GM23338 (cell line): ENCODE measurements at regions not wholly inside any gene's neighbourhood (a gene's known extent, or its start where the extent isn't known, plus 50 kb on each side); places are given as distances from the start of the nearest gene placed in this dataset.

Experiments
- ATAC-seq: fragments of 200-7000 bp; cut with Tn5 transposase; 3 replicates; pipeline ENCODE4 v1.9.1; 2020
- DNase-seq: peaks from one replicate; pipeline ENCODE4 v3.0.0-alpha.2; 2015; ENCODE audit warnings: low spot score
- H2AFZ ChIP-seq: fragments of 200-600 bp; sonication (generic); 2 replicates; pipeline ENCODE4 v1.8.0; 2016; ENCODE audit warnings: antibody characterized with exemption, mild to moderate bottlenecking, moderate library complexity
- H3F3A ChIP-seq: fragments of 200-600 bp; sonication (generic); replicated peaks from 2 replicates; pipeline ENCODE4 v1.8.0; 2017; ENCODE audit warnings: antibody characterized with exemption, mixed run types, low read depth
- H3K27ac ChIP-seq: fragments of 200-600 bp; sonication (generic); 2 replicates; pipeline ENCODE4 v1.6.1; 2016; ENCODE audit warnings: low read depth
- H3K27me3 ChIP-seq: fragments of 200-600 bp; sonication (generic); 2 replicates; pipeline ENCODE4 v1.8.0; 2016; ENCODE audit warnings: mild to moderate bottlenecking, mixed run types, moderate library complexity; ENCODE audit not compliant: insufficient read depth
- H3K36me3 ChIP-seq: fragments of 200-600 bp; sonication (generic); 2 replicates; pipeline ENCODE4 v1.8.0; 2016; ENCODE audit warnings: mild to moderate bottlenecking; ENCODE audit not compliant: insufficient read depth
- H3K4me1 ChIP-seq: fragments of 200-600 bp; sonication (generic); 2 replicates; pipeline ENCODE4 v1.8.0; 2016; ENCODE audit warnings: mild to moderate bottlenecking, moderate library complexity; ENCODE audit not compliant: insufficient read depth
- H3K4me2 ChIP-seq: fragments of 200-600 bp; sonication (generic); 2 replicates; pipeline ENCODE4 v1.7.1; 2017; ENCODE audit warnings: mixed run types
- H3K4me3 ChIP-seq: fragments of 200-600 bp; sonication (generic); 2 replicates; pipeline ENCODE4 v1.6.1; 2016; ENCODE audit warnings: mixed run types
- H3K79me2 ChIP-seq: fragments of 200-600 bp; sonication (generic); replicated peaks from 2 replicates; pipeline ENCODE4 v1.8.0; 2017; ENCODE audit warnings: mild to moderate bottlenecking; ENCODE audit not compliant: insufficient read depth
- H3K9me2 ChIP-seq: fragments of 200-600 bp; sonication (generic); 2 replicates; pipeline ENCODE4 v1.8.0; 2017; ENCODE audit not compliant: insufficient read depth
- H4K20me1 ChIP-seq: fragments of 200-600 bp; sonication (generic); replicated peaks from 2 replicates; pipeline ENCODE4 v1.8.0; 2017; ENCODE audit warnings: mild to moderate bottlenecking; ENCODE audit not compliant: insufficient read depth
- H3K27ac Mint-ChIP-seq: 2 replicates; pipeline ENCODE4 v1.8.0; 2020; ENCODE audit warnings: inconsistent platforms, mild to moderate bottlenecking, moderate library complexity, mixed read lengths
- H3K27me3 Mint-ChIP-seq: 3 replicates; pipeline ENCODE4 v1.8.0; 2022; ENCODE audit warnings: low read depth, mild to moderate bottlenecking, moderate library complexity, mixed read lengths, inconsistent platforms; ENCODE audit not compliant: insufficient read depth, poor library complexity
- H3K36me3 Mint-ChIP-seq: 3 replicates; pipeline ENCODE4 v1.8.0; 2021; ENCODE audit warnings: low read depth, mild to moderate bottlenecking, inconsistent platforms, moderate library complexity, mixed read lengths
- H3K4me1 Mint-ChIP-seq: 3 replicates; pipeline ENCODE4 v1.8.0; 2020; ENCODE audit warnings: mild to moderate bottlenecking, inconsistent platforms, mixed read lengths
- H3K4me3 Mint-ChIP-seq: 3 replicates; pipeline ENCODE4 v1.8.0; 2021; ENCODE audit warnings: moderate library complexity, mild to moderate bottlenecking, inconsistent platforms, mixed read lengths
- H3K9me3 Mint-ChIP-seq: 3 replicates; pipeline ENCODE4 v1.8.0; 2020; ENCODE audit warnings: moderate library complexity, mild to moderate bottlenecking, inconsistent platforms, mixed read lengths
- CREB1 ChIP-seq: fragments of 250-450 bp; sonication (Bioruptor Pico); IDR thresholded peaks from 2 replicates; pipeline ENCODE4 v1.5.0; 2020; ENCODE audit warnings: low read depth, mild to moderate bottlenecking, moderate library complexity
- EZH2 ChIP-seq: fragments of 200-600 bp; sonication (generic); IDR thresholded peaks from one replicate; pipeline ENCODE4 v1.8.0; 2017; ENCODE audit warnings: antibody characterized with exemption, mild to moderate bottlenecking, low read depth; ENCODE audit not compliant: unreplicated experiment
- JUNB ChIP-seq: IDR thresholded peaks from one replicate; pipeline ENCODE4 v1.6.1; 2016; ENCODE audit warnings: antibody characterized with exemption; ENCODE audit not compliant: unreplicated experiment
- NANOG ChIP-seq: IDR thresholded peaks from 2 replicates; pipeline ENCODE4 v1.6.1; 2016; ENCODE audit warnings: antibody characterized with exemption, borderline replicate concordance
- POLR2AphosphoS5 ChIP-seq: IDR thresholded peaks from 2 replicates; pipeline ENCODE4 v1.6.1; 2016; ENCODE audit warnings: antibody characterized with exemption, low read depth
- REST ChIP-seq: IDR thresholded peaks from one replicate; pipeline ENCODE4 v1.6.1; 2018; ENCODE audit warnings: antibody characterized with exemption; ENCODE audit not compliant: unreplicated experiment
- STAT1 ChIP-seq: IDR thresholded peaks from one replicate; pipeline ENCODE4 v1.6.1; 2016; ENCODE audit warnings: antibody characterized with exemption; ENCODE audit not compliant: unreplicated experiment
- ZNF114 ChIP-seq: fragments of 250-450 bp; sonication (Bioruptor Pico); IDR thresholded peaks from 2 replicates; pipeline ENCODE4 v1.5.0; 2020; ENCODE audit warnings: mild to moderate bottlenecking, moderate library complexity
- ZNF331 ChIP-seq: fragments of 250-450 bp; sonication (Bioruptor Pico); IDR thresholded peaks from 2 replicates; pipeline ENCODE4 v1.5.0; 2020; ENCODE audit warnings: low read depth, mild to moderate bottlenecking, moderate library complexity
- ZNF462 ChIP-seq: fragments of 250-450 bp; sonication (Bioruptor Pico); IDR thresholded peaks from 2 replicates; pipeline ENCODE4 v1.5.0; 2020; ENCODE audit warnings: mild to moderate bottlenecking, moderate library complexity
- TF ChIP-seq, protein P1 (sequence below), 2 experiments: fragments of 200-600 bp in 1 of 2; sonication (generic) in 1 of 2; conservative IDR thresholded peaks; 2 replicates each; pipeline versions ENCODE4 v1.5.1 to v1.6.1; 2016 to 2017; ENCODE audit warnings: antibody characterized with exemption in 2 of 2, low read depth in 2 of 2, mild to moderate bottlenecking in 2 of 2, moderate library complexity in 1 of 2

DNA sequence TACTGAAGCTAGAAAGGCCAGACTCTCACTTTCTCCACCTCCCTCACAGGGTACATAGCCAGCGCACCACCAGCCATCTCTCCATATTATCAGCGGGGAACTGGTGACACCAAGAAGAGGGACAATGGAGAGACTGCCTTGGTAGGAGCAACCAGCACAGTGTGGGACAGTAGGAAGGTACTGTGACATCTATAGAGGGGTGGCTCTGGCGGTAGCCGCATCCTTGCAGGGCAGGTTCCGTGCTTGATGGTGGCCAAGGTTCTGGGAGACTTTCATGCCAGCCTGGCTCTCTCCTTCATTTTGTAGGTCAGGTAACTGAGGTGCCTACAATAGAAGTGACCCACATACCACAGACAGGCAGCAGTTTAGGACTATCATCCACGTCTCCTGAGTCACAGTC lies 65.5 kb upstream of the SMIM23 start (continued):
- TF ChIP-seq, protein P1, sequence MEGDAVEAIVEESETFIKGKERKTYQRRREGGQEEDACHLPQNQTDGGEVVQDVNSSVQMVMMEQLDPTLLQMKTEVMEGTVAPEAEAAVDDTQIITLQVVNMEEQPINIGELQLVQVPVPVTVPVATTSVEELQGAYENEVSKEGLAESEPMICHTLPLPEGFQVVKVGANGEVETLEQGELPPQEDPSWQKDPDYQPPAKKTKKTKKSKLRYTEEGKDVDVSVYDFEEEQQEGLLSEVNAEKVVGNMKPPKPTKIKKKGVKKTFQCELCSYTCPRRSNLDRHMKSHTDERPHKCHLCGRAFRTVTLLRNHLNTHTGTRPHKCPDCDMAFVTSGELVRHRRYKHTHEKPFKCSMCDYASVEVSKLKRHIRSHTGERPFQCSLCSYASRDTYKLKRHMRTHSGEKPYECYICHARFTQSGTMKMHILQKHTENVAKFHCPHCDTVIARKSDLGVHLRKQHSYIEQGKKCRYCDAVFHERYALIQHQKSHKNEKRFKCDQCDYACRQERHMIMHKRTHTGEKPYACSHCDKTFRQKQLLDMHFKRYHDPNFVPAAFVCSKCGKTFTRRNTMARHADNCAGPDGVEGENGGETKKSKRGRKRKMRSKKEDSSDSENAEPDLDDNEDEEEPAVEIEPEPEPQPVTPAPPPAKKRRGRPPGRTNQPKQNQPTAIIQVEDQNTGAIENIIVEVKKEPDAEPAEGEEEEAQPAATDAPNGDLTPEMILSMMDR (conservative IDR thresholded peaks at IDR 0.05; ENCODE audit: low read depth in 2 of 2): no peak
- TF ChIP-seq ZNF114 (CRISPR knock-in tag): no peak
- TF ChIP-seq POLR2AphosphoS5: no peak
- no peak for TF ChIP-seq CREB1 (CRISPR knock-in tag)
- TF ChIP-seq STAT1: no peak
- no peak for TF ChIP-seq REST

- H3K4me1 ChIP-seq: peaks cover 5% of the 10 kb centered on the region
- no peaks in the 10 kb centered on the region for H3K79me2 ChIP-seq
- no peak overlapping the region for H3K4me2 ChIP-seq
- H4K20me1 ChIP-seq: no peaks in the 10 kb centered on the region
- Mint-ChIP-seq H3K4me1 (peaks cover 16% of the 10 kb centered on the region; the same call in 2 of the 3 replicates), H3K4me3 (no peak overlapping the region), H3K27ac (no peak overlapping the region), H3K27me3 (peaks cover 2% of the 10 kb centered on the region), H3K36me3 (no peaks in the 10 kb centered on the region), H3K9me3 (peaks cover 7% of the 10 kb centered on the region; the same call in 2 of the 3 replicates)
- no peaks in the 10 kb centered on the region for H3K9me2 ChIP-seq
- no peak overlapping the region for H3K4me3 ChIP-seq
- H3K27ac ChIP-seq: no peak overlapping the region
- H3K27me3 ChIP-seq: no peaks in the 10 kb centered on the region
- DNase-seq (no peak), ATAC-seq (no peak)
- H3K36me3 ChIP-seq: no peaks in the 10 kb centered on the region
- H3F3A ChIP-seq: no peaks in the 10 kb centered on the region
- no peak overlapping the region for H2AFZ ChIP-seq
- TF ChIP-seq, protein P1 (conservative IDR thresholded peaks at IDR 0.05; ENCODE audit: low read depth in 2 of 2): no peak
- TF ChIP-seq STAT1 (no peak), EZH2 (no peak), ZNF462 (no peak), CREB1 (CRISPR knock-in tag) (no peak), ZNF331 (CRISPR knock-in tag) (no peak), JUNB (no peak), NANOG (no peak), ZNF114 (CRISPR knock-in tag) (no peak)
These were observed 64.2 kb upstream of the SMIM23 start for GRCh38 chr5:171721464-171721863.
